Stomach (tissue), 8 donors: ENCODE measurements at regions not wholly inside any gene's neighbourhood (a gene's known extent, or its start where the extent isn't known, plus 50 kb on each side); places are given as distances from the start of the nearest gene placed in this dataset.

Source experiments
- DNase-seq, 2 donors: peaks; one replicate each; pipeline versions ENCODE4 v3.0.0 to v3.0.0-alpha.2; 2013 to 2019
- H3K27ac ChIP-seq, 5 donors: fragments of 200-600 bp in 4 of 5; sonication (generic) in 4 of 5; one replicate each; pipeline ENCODE4 v1.5.1; 2013 to 2019; ENCODE audit warnings: mild to moderate bottlenecking in 1 of 5, moderate library complexity in 1 of 5
- H3K27me3 ChIP-seq, 3 donors: fragments of 200-600 bp; sonication (generic); one replicate each; pipeline ENCODE4 v1.5.1; 2017 to 2019; ENCODE audit warnings: mixed run types in 1 of 3
- H3K36me3 ChIP-seq, 4 donors: fragments of 200-600 bp; sonication (generic); 1 replicate in 3 of 4; 2 replicates in 1 of 4; pipeline ENCODE4 v1.5.1; 2016 to 2019
- H3K4me1 ChIP-seq, 4 donors: fragments of 200-600 bp; sonication (generic); one replicate each; pipeline ENCODE4 v1.5.1; 2016 to 2019
- H3K4me3 ChIP-seq, 4 donors: fragments of 200-600 bp; sonication (generic) in 3 of 4; one replicate each; pipeline ENCODE4 v1.5.1; 2016 to 2019; ENCODE audit warnings: mild to moderate bottlenecking in 1 of 4
- H3K9me3 ChIP-seq, 4 donors: fragments of 200-600 bp; sonication (generic); one replicate each; pipeline ENCODE4 v1.5.1; 2016 to 2019
- EP300 ChIP-seq: sonication (generic); formaldehyde crosslinking; IDR thresholded peaks from one replicate; pipeline ENCODE4 v1.6.1; 2017; ENCODE audit warnings: antibody characterized with exemption
- POLR2A ChIP-seq, 4 donors: fragments of 450-650 bp; IDR thresholded peaks; one replicate each; pipeline ENCODE4 v1.6.1; 2016; ENCODE audit warnings: antibody characterized with exemption in 4 of 4, control low read depth in 2 of 4, mild to moderate bottlenecking in 1 of 4, moderate library complexity in 1 of 4
- POLR2AphosphoS5 ChIP-seq, 3 donors: sonication (generic); formaldehyde crosslinking; IDR thresholded peaks; one replicate each; pipeline ENCODE4 v1.6.1; 2016; ENCODE audit warnings: antibody characterized with exemption in 3 of 3
- WGBS, 5 donors: extraction: QIAGEN DNeasy Blood & Tissue Kit in 3 of 5; methylation state at CpG; one replicate each; pipeline versions ENCODE4 v1.1.5 to v1.1.7; 2013 to 2018; 5-methylcytosine and 5-hydroxymethylcytosine counted together
- intact Hi-C: fragments of 100-400 bp; cut with DNase I; formaldehyde crosslinking; loops from one replicate; pipeline ENCODE4 v1.15.1; 2023; ENCODE audit warnings: low total_unique reads
- TF ChIP-seq, protein P1 (sequence below), 7 experiments: fragments of 450-650 bp in 4 of 7; fragments of 200-600 bp in 3 of 7; sonication (generic) in 3 of 7; IDR thresholded peaks; one replicate each; pipeline ENCODE4 v1.5.1; 2016 to 2019; ENCODE audit warnings: antibody characterized with exemption in 7 of 7, control low read depth in 2 of 7, mild to moderate bottlenecking in 1 of 7
- donor health status: healthy with polysubstance abuse.
- donor health status: Bipolar disorder and iron deficiency.
- donor health status: healthy.

DNA sequence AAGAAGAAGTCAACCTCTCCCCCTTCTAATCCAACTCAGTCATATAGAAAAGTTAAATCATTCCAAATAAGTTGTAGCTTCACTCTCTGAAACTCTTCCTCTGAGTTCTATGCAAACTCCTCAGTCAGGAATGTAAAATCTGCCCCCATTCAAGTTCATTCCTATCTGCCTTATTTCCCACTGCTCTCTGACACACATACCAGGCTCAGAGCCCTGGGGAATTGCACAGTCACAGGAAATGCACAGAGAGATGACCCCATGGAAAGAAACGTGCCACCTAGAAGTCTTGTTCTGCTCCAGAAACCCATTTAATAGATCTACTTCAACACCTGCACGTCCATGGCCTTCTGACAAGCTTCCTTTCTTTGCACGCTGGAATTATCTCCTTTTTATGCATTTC lies 236.0 kb upstream of the VCX3A start:
- 69 to 84% (median 80%) methylated on average over 3 of the region's 3 CpGs for WGBS, 5 donors
- H3K36me3 ChIP-seq = no peaks in the 10 kb centered on the region
- no peak for DNase-seq
- intact Hi-C loops = no loop called here
- H3K27ac ChIP-seq = no peak overlapping the region
- no peaks in the 10 kb centered on the region for H3K4me1 ChIP-seq
- H3K9me3 ChIP-seq = no peaks in the 10 kb centered on the region
- TF ChIP-seq, protein P1, sequence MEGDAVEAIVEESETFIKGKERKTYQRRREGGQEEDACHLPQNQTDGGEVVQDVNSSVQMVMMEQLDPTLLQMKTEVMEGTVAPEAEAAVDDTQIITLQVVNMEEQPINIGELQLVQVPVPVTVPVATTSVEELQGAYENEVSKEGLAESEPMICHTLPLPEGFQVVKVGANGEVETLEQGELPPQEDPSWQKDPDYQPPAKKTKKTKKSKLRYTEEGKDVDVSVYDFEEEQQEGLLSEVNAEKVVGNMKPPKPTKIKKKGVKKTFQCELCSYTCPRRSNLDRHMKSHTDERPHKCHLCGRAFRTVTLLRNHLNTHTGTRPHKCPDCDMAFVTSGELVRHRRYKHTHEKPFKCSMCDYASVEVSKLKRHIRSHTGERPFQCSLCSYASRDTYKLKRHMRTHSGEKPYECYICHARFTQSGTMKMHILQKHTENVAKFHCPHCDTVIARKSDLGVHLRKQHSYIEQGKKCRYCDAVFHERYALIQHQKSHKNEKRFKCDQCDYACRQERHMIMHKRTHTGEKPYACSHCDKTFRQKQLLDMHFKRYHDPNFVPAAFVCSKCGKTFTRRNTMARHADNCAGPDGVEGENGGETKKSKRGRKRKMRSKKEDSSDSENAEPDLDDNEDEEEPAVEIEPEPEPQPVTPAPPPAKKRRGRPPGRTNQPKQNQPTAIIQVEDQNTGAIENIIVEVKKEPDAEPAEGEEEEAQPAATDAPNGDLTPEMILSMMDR (IDR thresholded peaks at IDR 0.05) = no peak
- TF ChIP-seq POLR2AphosphoS5 (IDR thresholded peaks at IDR 0.05) (no peak), POLR2A (IDR thresholded peaks at IDR 0.05) (no peak), EP300 (no peak)
- H3K27me3 ChIP-seq = no peaks in the 10 kb centered on the region
- H3K4me3 ChIP-seq = no peak overlapping the region

DNA sequence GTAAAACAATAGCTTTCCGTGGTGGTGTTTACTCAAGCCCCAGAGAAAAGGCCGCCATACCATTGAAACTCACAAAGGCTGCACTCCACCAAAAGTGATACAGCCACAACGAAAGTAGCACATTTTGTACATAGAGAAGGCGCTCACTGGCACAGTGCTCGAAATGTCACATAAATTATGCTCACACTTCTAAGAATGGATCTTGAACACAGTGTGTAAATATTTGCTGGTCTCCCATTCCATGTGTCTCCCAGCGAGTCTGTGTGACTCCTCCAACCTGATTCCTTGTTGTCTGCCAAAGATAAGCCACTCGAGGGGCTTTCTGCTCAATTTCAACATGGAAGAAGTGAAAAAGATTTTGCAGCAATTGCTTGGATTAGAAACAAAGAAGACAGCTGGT lies 234.0 kb upstream of the VCX3A start:
- TF ChIP-seq POLR2AphosphoS5 (IDR thresholded peaks at IDR 0.05) (no peak), EP300 (no peak), POLR2A (IDR thresholded peaks at IDR 0.05) (no peak)
- TF ChIP-seq, protein P1 (IDR thresholded peaks at IDR 0.05) = no peak
- DNase-seq = no peak
- Histone ChIP-seq H3K27ac (no peak overlapping the region), H3K9me3 (no peaks in the 10 kb centered on the region), H3K36me3 (no peaks in the 10 kb centered on the region), H3K4me3 (no peak overlapping the region), H3K4me1 (no peaks in the 10 kb centered on the region), H3K27me3 (no peaks in the 10 kb centered on the region)
- intact Hi-C loops = no loop called here
- WGBS, 5 donors = 41 to 61% (median 56%) methylated on average over 7 of the region's 7 CpGs

DNA sequence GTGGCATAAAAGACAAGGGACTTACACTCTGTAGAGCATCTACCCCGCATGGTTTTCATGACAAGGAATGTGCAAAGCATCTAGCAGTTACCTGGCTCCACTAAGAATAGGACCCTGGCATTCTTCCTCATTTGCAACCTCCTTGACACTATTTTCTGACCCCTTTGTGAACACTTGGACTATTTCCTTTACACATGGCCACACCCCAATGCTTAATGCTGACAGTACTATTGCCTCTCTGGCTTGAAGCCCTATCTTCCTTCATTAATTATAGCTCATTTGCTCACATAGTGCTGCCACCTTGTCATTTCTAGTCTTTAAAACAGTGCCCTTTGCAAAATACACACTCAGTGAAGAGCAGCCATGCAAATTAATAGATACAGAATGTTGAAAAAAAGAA lies 226.3 kb upstream of the VCX3A start:
- intact Hi-C loops = no loop called here
- TF ChIP-seq, protein P1 (IDR thresholded peaks at IDR 0.05) = no peak
- TF ChIP-seq EP300 (no peak), POLR2A (IDR thresholded peaks at IDR 0.05) (no peak), POLR2AphosphoS5 (IDR thresholded peaks at IDR 0.05) (no peak)
- H3K4me1 ChIP-seq = no peaks in the 10 kb centered on the region
- no peak for DNase-seq
- WGBS, 5 donors = 83 to 100% (median 89%) methylated on average over 1 of the region's 1 CpG
- no peaks in the 10 kb centered on the region for H3K27me3 ChIP-seq
- no peaks in the 10 kb centered on the region for H3K36me3 ChIP-seq
- H3K9me3 ChIP-seq = peaks cover 0 to 4% (median 0%) of the 10 kb centered on the region in 4 donors
- no peak overlapping the region for H3K27ac ChIP-seq
- no peak overlapping the region for H3K4me3 ChIP-seq

DNA sequence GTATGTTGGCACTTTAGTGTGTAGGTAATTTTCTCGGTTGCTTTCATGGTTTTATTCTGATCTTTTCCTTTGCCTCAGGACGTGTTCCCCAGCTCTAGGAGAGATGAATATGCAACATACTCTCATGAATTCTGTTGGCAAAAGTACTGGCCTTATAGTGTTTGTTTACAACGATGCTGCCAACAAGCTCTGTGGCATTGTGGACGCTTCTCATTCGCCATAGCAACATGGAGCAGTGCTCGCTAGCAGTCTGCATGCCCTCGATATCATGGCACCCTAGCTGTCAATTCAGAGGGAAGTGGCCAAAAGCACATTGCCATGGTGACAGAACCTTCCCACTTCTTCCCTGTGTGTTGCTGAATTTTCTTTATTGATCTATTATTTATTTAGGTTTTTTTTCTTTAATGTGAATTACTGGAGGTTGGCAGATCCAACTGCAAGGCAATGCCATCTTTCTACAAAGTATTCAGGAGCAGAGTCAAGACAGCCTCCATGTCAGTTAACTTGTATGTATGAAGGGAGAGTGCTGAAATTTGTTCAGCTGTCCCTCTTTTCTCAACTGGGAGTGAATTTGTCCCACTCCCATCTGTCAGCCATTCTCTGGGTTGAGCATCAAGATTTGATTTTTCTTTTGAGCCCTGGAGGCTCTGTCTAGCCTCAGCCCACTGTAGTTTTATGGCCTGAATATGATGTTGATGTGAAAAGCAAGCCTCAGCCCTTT lies 224.9 kb upstream of the VCX3A start:
- Histone ChIP-seq H3K9me3 (peaks cover 0 to 9% (median 0%) of the 10 kb centered on the region in 4 donors), H3K4me1 (no peaks in the 10 kb centered on the region), H3K27me3 (no peaks in the 10 kb centered on the region), H3K4me3 (no peak overlapping the region), H3K36me3 (no peaks in the 10 kb centered on the region), H3K27ac (no peak overlapping the region)
- DNase-seq = no peak
- intact Hi-C loops = no loop called here
- 80 to 92% (median 88%) methylated on average over 4 to 7 of the region's 7 CpGs for WGBS, 5 donors
- no peak for TF ChIP-seq EP300
- TF ChIP-seq POLR2AphosphoS5 (IDR thresholded peaks at IDR 0.05) = no peak

DNA sequence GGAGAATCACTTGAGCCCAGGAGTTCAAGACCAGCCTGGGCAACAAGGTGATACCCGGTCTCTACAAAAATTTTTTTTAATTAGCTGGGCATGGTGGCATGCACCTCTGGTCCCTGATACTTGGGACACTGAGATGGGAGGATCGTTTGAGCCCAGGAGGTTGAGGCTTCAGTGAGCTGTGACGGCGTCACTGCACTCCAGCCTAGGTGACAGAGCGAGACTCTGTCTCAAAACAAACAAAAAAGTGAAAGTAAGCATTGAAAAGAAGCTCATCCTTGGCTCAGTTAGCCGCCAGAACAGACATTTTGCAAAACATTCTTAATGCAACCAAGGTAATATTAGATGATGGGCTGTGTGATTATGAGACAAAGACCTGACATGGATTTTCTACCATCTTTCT lies 223.3 kb upstream of the VCX3A start:
- Histone ChIP-seq H3K36me3 (no peaks in the 10 kb centered on the region), H3K9me3 (peaks cover 0 to 9% (median 0%) of the 10 kb centered on the region in 4 donors), H3K4me1 (no peaks in the 10 kb centered on the region), H3K4me3 (no peak overlapping the region), H3K27ac (no peak overlapping the region), H3K27me3 (no peaks in the 10 kb centered on the region)
- intact Hi-C loops = no loop called here
- TF ChIP-seq, protein P1 (IDR thresholded peaks at IDR 0.05) = no peak
- no peak for TF ChIP-seq EP300
- TF ChIP-seq POLR2A (IDR thresholded peaks at IDR 0.05) = no peak
- TF ChIP-seq POLR2AphosphoS5 (IDR thresholded peaks at IDR 0.05) = no peak
- 91 to 95% (median 93%) methylated on average over 5 to 6 of the region's 6 CpGs for WGBS, 5 donors
- no peak for DNase-seq
